ENCODE measurements at regions not wholly inside any gene's neighbourhood (a gene's known extent, or its start where the extent isn't known, plus 50 kb on each side); places are given as distances from the start of the nearest gene placed in this dataset.

- no peak overlapping the region for H3K4me2 ChIP-seq (ENCODE audit: low read length)
- peak overlapping the region; percentile 24 for H3K4me3 ChIP-seq (ENCODE audit: low read length)
- H3K27ac ChIP-seq (ENCODE audit: low read length), result no peak overlapping the region
- H3K79me2 ChIP-seq (replicated peaks; ENCODE audit: insufficient read depth, low read length), result no peaks in the 10 kb centered on the region
- H3K9me3 ChIP-seq (ENCODE audit: low read length), result no peaks in the 10 kb centered on the region
- no peak overlapping the region for H2AFZ ChIP-seq (ENCODE audit: low read depth, low read length)
- H3K9ac ChIP-seq (ENCODE audit: low read length), result no peak overlapping the region
- no peaks in the 10 kb centered on the region for H3K36me3 ChIP-seq (ENCODE audit: insufficient read depth, low read length)
- H3K27me3 ChIP-seq (ENCODE audit: insufficient read depth, low read depth, low read length), result no peaks in the 10 kb centered on the region
- peaks cover 3% of the 10 kb centered on the region for H3F3A ChIP-seq (ENCODE audit: insufficient read depth, low read length, poor library complexity, severe bottlenecking)
- H3K9me2 ChIP-seq (ENCODE audit: insufficient read depth, low read length), result no peaks in the 10 kb centered on the region
- no peaks in the 10 kb centered on the region for H4K20me1 ChIP-seq (ENCODE audit: insufficient read depth)
- peak; percentile 66 for TF ChIP-seq EP300 (conservative IDR thresholded peaks at IDR 0.05; ENCODE audit: poor library complexity, severe bottlenecking)
- no peak for TF ChIP-seq EZH2 (IDR thresholded peaks at IDR 0.05; ENCODE audit: borderline replicate concordance, insufficient read depth, low read length, poor library complexity, severe bottlenecking)
- no peak for TF ChIP-seq SMC3 (conservative IDR thresholded peaks at IDR 0.05; ENCODE audit: poor library complexity)
- TF ChIP-seq MXI1 (conservative IDR thresholded peaks at IDR 0.05; ENCODE audit: poor library complexity, severe bottlenecking), result no peak
- TF ChIP-seq CTCF (IDR thresholded peaks at IDR 0.05; ENCODE audit: poor library complexity, severe bottlenecking), result no peak
Observed at GRCh38 chr2:234789556-234790325, 162.1 kb upstream of the SH3BP4 start.

GRCh38 chr2:234788841-234789240, 163.0 kb upstream of the SH3BP4 start:
- Histone ChIP-seq H3K9ac (ENCODE audit: low read length) (no peak overlapping the region), H3F3A (ENCODE audit: insufficient read depth, low read length, poor library complexity, severe bottlenecking) (peaks cover 3% of the 10 kb centered on the region), H3K79me2 (replicated peaks; ENCODE audit: insufficient read depth, low read length) (no peaks in the 10 kb centered on the region), H3K9me2 (ENCODE audit: insufficient read depth, low read length) (no peaks in the 10 kb centered on the region), H2AFZ (ENCODE audit: low read depth, low read length) (no peak overlapping the region), H4K20me1 (ENCODE audit: insufficient read depth) (no peaks in the 10 kb centered on the region), H3K4me3 (ENCODE audit: low read length) (no peak overlapping the region), H3K4me2 (ENCODE audit: low read length) (no peak overlapping the region), H3K36me3 (ENCODE audit: insufficient read depth, low read length) (no peaks in the 10 kb centered on the region), H3K27ac (ENCODE audit: low read length) (no peak overlapping the region), H3K9me3 (ENCODE audit: low read length) (no peaks in the 10 kb centered on the region), H3K27me3 (ENCODE audit: insufficient read depth, low read depth, low read length) (no peaks in the 10 kb centered on the region)
- TF ChIP-seq RAD21 (conservative IDR thresholded peaks at IDR 0.05), result no peak
- no peak for TF ChIP-seq SMC3 (conservative IDR thresholded peaks at IDR 0.05; ENCODE audit: poor library complexity)
- TF ChIP-seq POLR2AphosphoS5 (IDR thresholded peaks at IDR 0.05), result no peak
- no peak for TF ChIP-seq EZH2 (IDR thresholded peaks at IDR 0.05; ENCODE audit: borderline replicate concordance, insufficient read depth, low read length, poor library complexity, severe bottlenecking)
- TF ChIP-seq CTCF (IDR thresholded peaks at IDR 0.05; ENCODE audit: poor library complexity, severe bottlenecking), result no peak
- TF ChIP-seq REST (IDR thresholded peaks at IDR 0.05; ENCODE audit: borderline replicate concordance), result no peak
- TF ChIP-seq TAF1 (IDR thresholded peaks at IDR 0.05; ENCODE audit: low read depth), result no peak
- no peak for TF ChIP-seq EP300 (conservative IDR thresholded peaks at IDR 0.05; ENCODE audit: poor library complexity, severe bottlenecking)
- TF ChIP-seq MXI1 (conservative IDR thresholded peaks at IDR 0.05; ENCODE audit: poor library complexity, severe bottlenecking), result no peak
